Glutamatergic neuron (in vitro differentiated cells): ENCODE measurements at regions not wholly inside any gene's neighbourhood (a gene's known extent, or its start where the extent isn't known, plus 50 kb on each side); places are given as distances from the start of the nearest gene placed in this dataset.

ENCODE experiments used
- DNase-seq: peaks from one replicate; pipeline ENCODE4 v3.0.0; 2022
- H3K27ac Mint-ChIP-seq: one replicate; pipeline ENCODE4 v1.8.0; 2020; ENCODE audit warnings: mild to moderate bottlenecking, mixed read lengths, inconsistent platforms; ENCODE audit not compliant: unreplicated experiment
- H3K27me3 Mint-ChIP-seq: one replicate; pipeline ENCODE4 v1.8.0; 2020; ENCODE audit warnings: mild to moderate bottlenecking, moderate library complexity, mixed read lengths, inconsistent platforms; ENCODE audit not compliant: unreplicated experiment
- H3K36me3 Mint-ChIP-seq: one replicate; pipeline ENCODE4 v1.8.0; 2020; ENCODE audit warnings: mild to moderate bottlenecking, mixed read lengths, inconsistent platforms; ENCODE audit not compliant: unreplicated experiment
- H3K4me1 Mint-ChIP-seq: one replicate; pipeline ENCODE4 v1.8.0; 2020; ENCODE audit warnings: mild to moderate bottlenecking, low read depth, mixed read lengths, inconsistent platforms; ENCODE audit not compliant: unreplicated experiment
- H3K4me3 Mint-ChIP-seq: one replicate; pipeline ENCODE4 v1.8.0; 2020; ENCODE audit warnings: mild to moderate bottlenecking, mixed read lengths, inconsistent platforms; ENCODE audit not compliant: unreplicated experiment
- H3K9me3 Mint-ChIP-seq: one replicate; pipeline ENCODE4 v1.8.0; 2020; ENCODE audit warnings: mild to moderate bottlenecking, moderate library complexity, mixed read lengths, inconsistent platforms; ENCODE audit not compliant: unreplicated experiment
- TF ChIP-seq, protein P1 (sequence below): fragments of 200-600 bp; sonication (generic); IDR thresholded peaks from one replicate; pipeline ENCODE4 v1.5.0; 2021; ENCODE audit not compliant: partially characterized antibody, unreplicated experiment

DNA sequence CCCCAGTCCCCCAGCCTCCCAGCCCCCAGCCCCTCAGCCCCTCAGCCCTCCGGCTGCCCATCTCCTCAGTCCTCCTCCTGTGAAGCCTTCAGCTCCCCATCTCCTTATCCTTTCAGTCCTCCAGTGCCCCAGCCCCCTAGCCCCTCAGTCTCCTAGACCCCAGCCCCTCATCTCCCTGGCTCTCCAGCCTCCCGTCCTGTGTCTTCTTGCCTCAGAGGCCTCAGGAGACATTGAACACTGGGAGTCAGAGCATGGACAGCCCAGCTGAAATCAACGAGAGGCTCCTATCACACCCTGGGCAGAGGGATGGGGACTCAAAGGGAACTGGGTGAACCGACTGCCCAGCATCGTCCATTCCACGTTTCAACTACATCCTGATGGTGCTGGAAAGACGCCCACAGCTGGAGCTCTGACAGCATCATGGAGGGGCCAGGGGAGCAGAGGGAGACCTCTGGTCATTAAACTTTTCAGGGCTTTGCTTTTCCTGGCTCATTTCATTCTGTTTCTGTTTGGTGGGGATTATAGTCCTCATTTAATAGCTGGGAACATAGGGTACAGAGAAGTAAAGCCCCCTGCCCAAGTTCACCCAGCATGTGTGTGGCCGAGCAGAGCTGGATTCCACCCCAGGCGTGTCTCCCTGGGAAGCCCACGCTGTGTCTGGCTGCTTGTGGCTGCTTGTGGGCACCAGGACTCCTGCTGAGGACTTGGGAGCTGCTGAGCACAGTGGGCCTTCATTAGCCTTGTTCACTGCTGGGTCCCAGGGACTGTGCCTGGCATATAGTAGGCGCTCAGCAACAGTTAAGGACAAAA lies 396.7 kb downstream of the PTPRU start:
- DNase-seq: no peak
- Mint-ChIP-seq H3K27ac (no peak overlapping the region), H3K4me1 (peaks cover 13% of the 10 kb centered on the region), H3K27me3 (peaks cover 10% of the 10 kb centered on the region), H3K36me3 (peaks cover 5% of the 10 kb centered on the region), H3K9me3 (no peaks in the 10 kb centered on the region), H3K4me3 (no peak overlapping the region)
- TF ChIP-seq, protein P1, sequence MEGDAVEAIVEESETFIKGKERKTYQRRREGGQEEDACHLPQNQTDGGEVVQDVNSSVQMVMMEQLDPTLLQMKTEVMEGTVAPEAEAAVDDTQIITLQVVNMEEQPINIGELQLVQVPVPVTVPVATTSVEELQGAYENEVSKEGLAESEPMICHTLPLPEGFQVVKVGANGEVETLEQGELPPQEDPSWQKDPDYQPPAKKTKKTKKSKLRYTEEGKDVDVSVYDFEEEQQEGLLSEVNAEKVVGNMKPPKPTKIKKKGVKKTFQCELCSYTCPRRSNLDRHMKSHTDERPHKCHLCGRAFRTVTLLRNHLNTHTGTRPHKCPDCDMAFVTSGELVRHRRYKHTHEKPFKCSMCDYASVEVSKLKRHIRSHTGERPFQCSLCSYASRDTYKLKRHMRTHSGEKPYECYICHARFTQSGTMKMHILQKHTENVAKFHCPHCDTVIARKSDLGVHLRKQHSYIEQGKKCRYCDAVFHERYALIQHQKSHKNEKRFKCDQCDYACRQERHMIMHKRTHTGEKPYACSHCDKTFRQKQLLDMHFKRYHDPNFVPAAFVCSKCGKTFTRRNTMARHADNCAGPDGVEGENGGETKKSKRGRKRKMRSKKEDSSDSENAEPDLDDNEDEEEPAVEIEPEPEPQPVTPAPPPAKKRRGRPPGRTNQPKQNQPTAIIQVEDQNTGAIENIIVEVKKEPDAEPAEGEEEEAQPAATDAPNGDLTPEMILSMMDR: no peak

- no peak overlapping the region for H3K4me3 Mint-ChIP-seq
- peaks cover 5% of the 10 kb centered on the region for H3K36me3 Mint-ChIP-seq
- DNase-seq: no peak
- peaks cover 12% of the 10 kb centered on the region for H3K27me3 Mint-ChIP-seq
- no peaks in the 10 kb centered on the region for H3K9me3 Mint-ChIP-seq
- peaks cover 13% of the 10 kb centered on the region for H3K4me1 Mint-ChIP-seq
- no peak overlapping the region for H3K27ac Mint-ChIP-seq
- TF ChIP-seq, protein P1: no peak
These were observed 395.8 kb downstream of the PTPRU start for GRCh38 chr1:29631836-29632805.

- no peak for DNase-seq
These were observed 395.0 kb downstream of the PTPRU start for GRCh38 chr1:29631361-29631760.

DNA sequence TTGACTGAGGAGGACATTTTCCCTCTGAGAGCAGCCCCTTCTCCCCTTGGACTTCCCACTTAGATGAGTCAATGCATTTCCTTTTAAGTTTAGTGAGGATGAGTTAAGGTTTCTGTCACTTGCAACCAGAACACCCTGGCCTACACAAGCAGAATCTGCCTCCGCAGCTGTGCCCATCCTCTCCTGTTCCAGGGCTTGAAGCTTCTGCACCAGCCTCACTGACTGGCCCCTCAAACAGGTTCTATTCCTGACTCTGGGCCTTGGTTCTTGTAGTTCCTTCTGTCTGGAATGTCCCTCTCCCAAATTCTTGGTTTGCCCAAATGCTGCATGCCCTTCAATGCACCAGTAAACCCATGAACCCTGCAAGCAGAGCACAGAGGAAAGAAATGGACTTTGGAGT lies 394.4 kb downstream of the PTPRU start:
- Mint-ChIP-seq H3K27me3 (peaks cover 10% of the 10 kb centered on the region), H3K4me1 (peaks cover 13% of the 10 kb centered on the region), H3K4me3 (no peak overlapping the region)

More at GRCh38 chr1:29631361-29631760, 395.0 kb downstream of the PTPRU start:
- H3K9me3 Mint-ChIP-seq: no peaks in the 10 kb centered on the region
- peaks cover 10% of the 10 kb centered on the region for H3K27me3 Mint-ChIP-seq
- TF ChIP-seq, protein P1: no peak
- H3K27ac Mint-ChIP-seq: no peak overlapping the region
- peaks cover 13% of the 10 kb centered on the region for H3K4me1 Mint-ChIP-seq
- H3K4me3 Mint-ChIP-seq: no peak overlapping the region
- peaks cover 5% of the 10 kb centered on the region for H3K36me3 Mint-ChIP-seq

More for the DNA sequence above, 394.4 kb downstream of the PTPRU start:
- H3K27ac Mint-ChIP-seq: no peak overlapping the region
- TF ChIP-seq, protein P1: no peak
- H3K36me3 Mint-ChIP-seq: peaks cover 3% of the 10 kb centered on the region
- no peaks in the 10 kb centered on the region for H3K9me3 Mint-ChIP-seq
- no peak for DNase-seq
